Bronchial epithelial cell (primary cell): ENCODE measurements at regions not wholly inside any gene's neighbourhood (a gene's known extent, or its start where the extent isn't known, plus 50 kb on each side); places are given as distances from the start of the nearest gene placed in this dataset.

Source experiments
- DNase-seq: peaks from one replicate; pipeline ENCODE4 v3.0.0-alpha.2; 2010; ENCODE audit warnings: low read depth
- FAIRE-seq: peaks from 2 replicates; lab custom pipeline; 2011; peaks lifted over from hg19 to GRCh38; lab: Jason Lieb, UNC
- H3K27me3 ChIP-seq: 2 replicates; pipeline ENCODE4 v1.5.1; 2011; ENCODE audit warnings: low read length; ENCODE audit not compliant: control insufficient read depth, insufficient read depth
- H3K36me3 ChIP-seq: 2 replicates; pipeline ENCODE4 v1.5.1; 2011; ENCODE audit warnings: low read length; ENCODE audit not compliant: control insufficient read depth, insufficient read depth
- H3K4me3 ChIP-seq: 2 replicates; pipeline ENCODE4 v1.5.1; 2011; ENCODE audit warnings: mild to moderate bottlenecking, low read depth, low read length, control low read depth
- TF ChIP-seq, protein P1 (sequence below): IDR thresholded peaks from 2 replicates; pipeline ENCODE4 v1.5.1; 2011; ENCODE audit warnings: mild to moderate bottlenecking, moderate library complexity, low read length, control low read depth, inconsistent platforms; ENCODE audit not compliant: insufficient read depth, severe bottlenecking

DNA sequence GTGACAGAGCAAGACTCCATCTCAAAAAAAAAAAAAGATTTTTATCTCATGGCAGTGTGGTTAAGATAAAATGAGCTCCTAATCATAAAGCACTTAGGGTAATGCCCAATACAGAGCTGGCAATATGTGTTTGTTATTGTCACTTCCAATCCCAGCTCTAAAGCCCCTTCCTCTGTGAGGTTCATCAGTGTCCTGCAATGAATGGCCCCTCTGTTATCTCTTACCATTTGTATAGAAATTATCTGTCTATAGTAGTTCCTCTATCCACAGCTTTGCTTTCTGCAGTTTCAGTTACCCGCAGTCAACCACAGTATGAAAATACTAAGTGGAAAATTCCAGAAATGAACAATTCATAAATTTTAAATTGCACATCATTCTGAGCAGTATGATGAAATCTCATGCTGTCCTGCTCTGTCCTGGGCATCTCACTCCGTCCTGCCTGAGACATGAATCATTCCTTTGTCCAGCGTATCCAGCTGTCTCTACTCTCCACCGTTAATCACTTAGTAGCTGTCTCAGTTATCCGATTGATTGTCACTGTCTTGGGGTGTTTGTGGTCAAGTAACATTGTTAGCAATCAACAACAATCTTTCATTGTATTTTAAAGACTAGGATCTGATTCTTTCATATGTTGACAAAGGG is 50.2 kb upstream of the DNAH14 start:
- Histone ChIP-seq H3K4me3 (no peak overlapping the region), H3K27me3 (no peaks in the 10 kb centered on the region), H3K36me3 (no peaks in the 10 kb centered on the region)
- DNase-seq (no peak), FAIRE-seq (no peak)
- TF ChIP-seq, protein P1, sequence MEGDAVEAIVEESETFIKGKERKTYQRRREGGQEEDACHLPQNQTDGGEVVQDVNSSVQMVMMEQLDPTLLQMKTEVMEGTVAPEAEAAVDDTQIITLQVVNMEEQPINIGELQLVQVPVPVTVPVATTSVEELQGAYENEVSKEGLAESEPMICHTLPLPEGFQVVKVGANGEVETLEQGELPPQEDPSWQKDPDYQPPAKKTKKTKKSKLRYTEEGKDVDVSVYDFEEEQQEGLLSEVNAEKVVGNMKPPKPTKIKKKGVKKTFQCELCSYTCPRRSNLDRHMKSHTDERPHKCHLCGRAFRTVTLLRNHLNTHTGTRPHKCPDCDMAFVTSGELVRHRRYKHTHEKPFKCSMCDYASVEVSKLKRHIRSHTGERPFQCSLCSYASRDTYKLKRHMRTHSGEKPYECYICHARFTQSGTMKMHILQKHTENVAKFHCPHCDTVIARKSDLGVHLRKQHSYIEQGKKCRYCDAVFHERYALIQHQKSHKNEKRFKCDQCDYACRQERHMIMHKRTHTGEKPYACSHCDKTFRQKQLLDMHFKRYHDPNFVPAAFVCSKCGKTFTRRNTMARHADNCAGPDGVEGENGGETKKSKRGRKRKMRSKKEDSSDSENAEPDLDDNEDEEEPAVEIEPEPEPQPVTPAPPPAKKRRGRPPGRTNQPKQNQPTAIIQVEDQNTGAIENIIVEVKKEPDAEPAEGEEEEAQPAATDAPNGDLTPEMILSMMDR, result no peak
